Gastrocnemius medialis (tissue), 4 donors: ENCODE measurements at regions not wholly inside any gene's neighbourhood (a gene's known extent, or its start where the extent isn't known, plus 50 kb on each side); places are given as distances from the start of the nearest gene placed in this dataset.

Source experiments
- ATAC-seq, 2 donors: fragments of 150-250 bp; one replicate each; pipeline ENCODE4 v1.9.1; 2016
- DNase-seq, 2 donors: peaks; one replicate each; pipeline ENCODE4 v3.0.0-alpha.2; 2019
- H3K27ac ChIP-seq, 4 donors: fragments of 200-600 bp; sonication (generic); 1 replicate in 1 of 4; 2 replicates in 3 of 4; pipeline ENCODE4 v1.5.1; 2016 to 2018; ENCODE audit warnings: mild to moderate bottlenecking in 2 of 4, moderate library complexity in 1 of 4
- H3K27me3 ChIP-seq, 3 donors: fragments of 200-600 bp; sonication (generic) in 2 of 3; 1 replicate in 1 of 3; 2 replicates in 2 of 3; pipeline versions ENCODE4 v1.5.1 to v1.6.0; 2016 to 2019; ENCODE audit warnings: mild to moderate bottlenecking in 1 of 3, moderate library complexity in 1 of 3
- H3K36me3 ChIP-seq, 2 donors: fragments of 200-600 bp; sonication (generic) in 1 of 2; one replicate each; pipeline ENCODE4 v1.5.1; 2017 to 2018
- H3K4me1 ChIP-seq, 2 donors: fragments of 200-600 bp; sonication (generic) in 1 of 2; one replicate each; pipeline ENCODE4 v1.5.1; 2016 to 2017; ENCODE audit warnings: mild to moderate bottlenecking in 2 of 2
- H3K4me3 ChIP-seq, 4 donors: fragments of 200-600 bp; sonication (generic) in 3 of 4; 1 replicate in 1 of 4; 2 replicates in 3 of 4; pipeline ENCODE4 v1.5.1; 2016 to 2019; ENCODE audit warnings: mild to moderate bottlenecking in 2 of 4
- H3K9me3 ChIP-seq, 3 donors: fragments of 200-600 bp; sonication (generic) in 2 of 3; 1 replicate in 1 of 3; 2 replicates in 2 of 3; pipeline ENCODE4 v1.5.1; 2016 to 2019
- CTCF ChIP-seq, 5 experiments: fragments of 450-650 bp in 3 of 5; fragments of 200-600 bp in 2 of 5; sonication (generic) in 2 of 5; IDR thresholded peaks in 4 of 5; conservative IDR thresholded peaks in 1 of 5; 1 replicate in 4 of 5; 2 replicates in 1 of 5; pipeline ENCODE4 v1.5.1; 2016 to 2019; ENCODE audit warnings: antibody characterized with exemption in 5 of 5, mild to moderate bottlenecking in 3 of 5, moderate library complexity in 3 of 5
- POLR2A ChIP-seq, 2 donors: fragments of 450-650 bp; IDR thresholded peaks; one replicate each; pipeline ENCODE4 v1.6.1; 2017; ENCODE audit warnings: antibody characterized with exemption in 2 of 2, mild to moderate bottlenecking in 2 of 2, moderate library complexity in 2 of 2
- in situ Hi-C, 4 donors: fragments of 200-750 bp; cut with MboI; loops; one replicate each; pipeline versions ENCODE4 v1.15.0 to v1.8.0; 2017; ENCODE audit warnings: low sequenced_read_pairs in 4 of 4
- intact Hi-C: fragments of 100-400 bp; cut with DNase I; formaldehyde crosslinking; loops from one replicate; pipeline ENCODE4 v1.15.1; 2023; ENCODE audit warnings: low total_unique reads

- in situ Hi-C loops = no loop called here
- no peaks in the 10 kb centered on the region for H3K36me3 ChIP-seq
- ATAC-seq (no peak), DNase-seq (no peak)
- H3K27me3 ChIP-seq = no peaks in the 10 kb centered on the region
- intact Hi-C loops = no loop called here
- H3K4me1 ChIP-seq = no peaks in the 10 kb centered on the region
- TF ChIP-seq CTCF (IDR thresholded peaks at IDR 0.05 in 4 of 5, conservative IDR thresholded peaks at IDR 0.05 in 1 of 5) (no peak), POLR2A (IDR thresholded peaks at IDR 0.05) (no peak)
- no peak overlapping the region for H3K27ac ChIP-seq
- H3K9me3 ChIP-seq = no peaks in the 10 kb centered on the region
- H3K4me3 ChIP-seq = no peak overlapping the region
Measured at GRCh38 chr2:35104309-35104708, 1251.3 kb upstream of the CRIM1 start.

GRCh38 chr2:35099342-35099741, 1256.2 kb upstream of the CRIM1 start:
- H3K9me3 ChIP-seq = no peaks in the 10 kb centered on the region
- in situ Hi-C loops = no loop called here
- no peaks in the 10 kb centered on the region for H3K36me3 ChIP-seq
- ATAC-seq (no peak), DNase-seq (no peak)
- H3K4me1 ChIP-seq = no peaks in the 10 kb centered on the region
- intact Hi-C loops = no loop called here
- H3K27ac ChIP-seq = no peak overlapping the region
- H3K4me3 ChIP-seq = no peak overlapping the region
- TF ChIP-seq CTCF (IDR thresholded peaks at IDR 0.05 in 4 of 5, conservative IDR thresholded peaks at IDR 0.05 in 1 of 5) (no peak), POLR2A (IDR thresholded peaks at IDR 0.05) (no peak)
- no peaks in the 10 kb centered on the region for H3K27me3 ChIP-seq

GRCh38 chr2:35082072-35082471, 1273.5 kb upstream of the CRIM1 start:
- intact Hi-C loops = no loop called here
- DNase-seq = no peak
- TF ChIP-seq CTCF (IDR thresholded peaks at IDR 0.05 in 4 of 5, conservative IDR thresholded peaks at IDR 0.05 in 1 of 5) (no peak), POLR2A (IDR thresholded peaks at IDR 0.05) (no peak)
- no peak for ATAC-seq
- Histone ChIP-seq H3K27ac (no peak overlapping the region), H3K27me3 (no peaks in the 10 kb centered on the region), H3K9me3 (no peaks in the 10 kb centered on the region), H3K4me3 (no peak overlapping the region), H3K4me1 (no peaks in the 10 kb centered on the region), H3K36me3 (no peaks in the 10 kb centered on the region)
- in situ Hi-C loops = no loop called here

- Histone ChIP-seq H3K27me3 (no peaks in the 10 kb centered on the region), H3K9me3 (no peaks in the 10 kb centered on the region), H3K36me3 (no peaks in the 10 kb centered on the region), H3K4me3 (no peak overlapping the region), H3K27ac (no peak overlapping the region), H3K4me1 (no peaks in the 10 kb centered on the region)
- in situ Hi-C loops (no loop called here), intact Hi-C loops (no loop called here)
- no peak for DNase-seq
- no peak for ATAC-seq
- TF ChIP-seq POLR2A (IDR thresholded peaks at IDR 0.05) = no peak
- no peak for TF ChIP-seq CTCF (IDR thresholded peaks at IDR 0.05 in 4 of 5, conservative IDR thresholded peaks at IDR 0.05 in 1 of 5)
Measured at GRCh38 chr2:35081622-35082015, 1274.0 kb upstream of the CRIM1 start.

GRCh38 chr2:35081001-35081621, 1274.5 kb upstream of the CRIM1 start:
- TF ChIP-seq CTCF (IDR thresholded peaks at IDR 0.05 in 4 of 5, conservative IDR thresholded peaks at IDR 0.05 in 1 of 5) (no peak), POLR2A (IDR thresholded peaks at IDR 0.05) (no peak)
- no peak overlapping the region for H3K27ac ChIP-seq
- H3K27me3 ChIP-seq = no peaks in the 10 kb centered on the region
- no peaks in the 10 kb centered on the region for H3K9me3 ChIP-seq
- no peak for ATAC-seq
- in situ Hi-C loops (no loop called here), intact Hi-C loops (no loop called here)
- no peak overlapping the region for H3K4me3 ChIP-seq
- DNase-seq = no peak
- H3K36me3 ChIP-seq = no peaks in the 10 kb centered on the region
- no peaks in the 10 kb centered on the region for H3K4me1 ChIP-seq
